HG02642 (cell line): ENCODE measurements at regions not wholly inside any gene's neighbourhood (a gene's known extent, or its start where the extent isn't known, plus 50 kb on each side); places are given as distances from the start of the nearest gene placed in this dataset.

Experiments used
- ATAC-seq: cut with Tn5 transposase; IDR thresholded peaks from one replicate; pipeline ENCODE4 v1.9.1; 2021; ENCODE audit warnings: mild to moderate bottlenecking; ENCODE audit not compliant: unreplicated experiment, poor library complexity

- no peak for ATAC-seq
Measured at GRCh38 chr10:118472415-118473304, 122.8 kb downstream of the PRLHR start.

DNA sequence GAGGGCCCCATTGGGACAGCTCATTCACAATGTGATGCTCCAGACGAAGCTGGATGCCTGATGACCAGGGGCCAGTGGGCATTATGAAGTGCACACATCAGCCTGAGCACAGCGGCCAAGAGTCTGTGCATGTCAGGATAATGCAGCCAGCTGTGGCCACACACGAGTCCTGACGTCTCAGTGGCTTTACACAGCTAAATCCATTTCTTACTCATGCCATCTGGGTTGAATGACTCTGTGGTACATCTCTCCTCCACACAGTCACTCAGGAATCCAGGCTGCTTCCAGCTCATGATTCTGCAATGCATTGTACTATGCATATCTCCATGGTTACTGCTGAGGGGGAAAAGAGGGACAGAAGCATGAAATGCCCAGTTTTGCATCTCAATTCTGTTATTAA lies 123.6 kb downstream of the PRLHR start:
- ATAC-seq = no peak

- ATAC-seq = no peak
Measured at GRCh38 chr10:118470470-118470869, 125.0 kb downstream of the PRLHR start.

DNA sequence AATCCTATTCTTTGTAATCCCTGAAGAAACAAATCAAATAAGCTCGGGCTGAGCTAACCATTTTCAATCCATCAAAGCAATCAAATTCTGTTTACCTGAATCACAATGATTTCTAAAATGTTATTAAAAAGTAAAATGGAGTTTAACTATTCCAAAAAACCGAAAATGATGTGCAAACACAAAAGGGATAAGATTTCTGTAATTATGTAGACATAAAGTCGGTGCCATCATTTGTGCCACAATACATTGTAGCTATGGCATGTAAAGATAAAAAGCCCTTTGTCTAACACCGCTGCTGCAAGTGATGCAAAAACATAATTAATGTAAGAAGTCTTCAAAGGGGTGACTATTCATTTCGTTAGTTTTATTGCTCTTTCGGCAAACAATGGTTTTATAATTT lies 125.1 kb upstream of the FAM204A start:
- no peak for ATAC-seq

DNA sequence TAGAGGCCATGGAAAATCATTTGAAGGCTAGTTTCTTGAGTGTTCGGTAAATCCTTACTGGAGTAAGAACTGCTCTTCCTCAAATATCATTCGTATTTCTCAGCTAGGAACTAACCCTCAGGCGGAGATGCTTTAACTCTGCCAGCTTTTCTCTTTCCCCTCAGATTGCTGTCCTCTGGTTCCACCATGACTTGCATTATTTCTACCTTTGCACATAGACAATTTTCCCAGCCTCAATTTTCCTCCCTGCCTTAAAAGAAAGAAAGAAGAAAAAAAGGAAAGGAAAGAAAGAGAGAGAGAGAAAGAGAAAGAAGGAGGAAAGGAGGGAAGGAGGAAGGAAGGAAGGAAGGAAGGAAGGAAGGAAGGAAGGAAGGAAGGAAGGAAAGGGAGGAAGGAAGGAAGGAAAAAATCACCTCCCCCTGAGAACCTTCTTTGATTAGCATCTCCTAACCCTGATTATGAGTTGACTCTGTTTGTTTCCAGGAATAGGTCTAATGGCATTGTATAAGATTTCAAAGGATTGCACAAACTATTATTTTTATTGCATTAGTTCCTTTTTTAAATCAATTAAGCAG lies 123.3 kb upstream of the FAM204A start:
- ATAC-seq = no peak

- ATAC-seq = no peak
Measured at GRCh38 chr10:118463740-118464139, 121.6 kb upstream of the FAM204A start.

DNA sequence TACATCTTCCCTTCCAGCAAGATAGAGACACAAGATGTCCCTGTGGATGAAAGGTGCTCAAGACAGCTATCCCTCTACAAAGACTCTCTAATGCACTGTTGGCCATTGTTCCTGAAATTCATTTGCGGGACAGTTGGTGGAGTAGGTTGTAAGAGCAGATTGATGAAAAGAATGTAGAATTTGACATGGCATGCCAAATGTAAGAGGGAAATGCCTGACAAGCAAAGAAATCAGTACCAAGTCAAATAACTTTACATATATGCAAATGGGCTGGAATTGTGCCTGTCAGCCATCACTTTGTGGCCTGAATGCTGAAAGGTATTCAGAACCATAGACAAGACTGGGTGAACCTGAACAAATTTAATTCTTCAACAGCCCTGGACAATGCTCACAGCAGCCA lies 120.3 kb upstream of the FAM204A start:
- no peak for ATAC-seq

DNA sequence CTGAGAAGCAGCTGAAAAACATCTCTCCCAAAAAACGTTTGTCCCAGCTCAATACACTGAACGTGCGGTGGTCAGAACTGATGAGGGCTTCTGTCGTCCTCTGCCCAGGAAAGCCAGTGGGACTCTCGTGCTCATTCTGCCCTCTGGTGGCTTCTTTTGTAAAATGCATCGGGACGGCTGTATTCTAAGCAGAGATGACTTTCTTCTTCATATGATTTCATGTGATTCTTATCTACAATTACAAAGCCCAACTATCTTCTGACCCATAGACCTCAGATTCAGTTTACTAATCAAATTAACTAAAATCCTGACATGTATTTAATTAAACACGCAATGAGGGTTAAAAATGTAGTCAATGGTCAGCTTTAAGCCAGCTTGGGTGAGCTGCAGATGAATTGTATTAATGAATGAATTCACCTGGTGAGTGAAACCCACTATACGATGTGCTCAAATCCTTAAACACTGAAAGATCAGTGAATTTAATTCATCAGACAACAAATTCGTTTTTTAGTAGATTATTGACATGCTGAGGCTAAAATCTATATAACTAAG lies 117.6 kb upstream of the FAM204A start:
- ATAC-seq = peak; percentile 78

DNA sequence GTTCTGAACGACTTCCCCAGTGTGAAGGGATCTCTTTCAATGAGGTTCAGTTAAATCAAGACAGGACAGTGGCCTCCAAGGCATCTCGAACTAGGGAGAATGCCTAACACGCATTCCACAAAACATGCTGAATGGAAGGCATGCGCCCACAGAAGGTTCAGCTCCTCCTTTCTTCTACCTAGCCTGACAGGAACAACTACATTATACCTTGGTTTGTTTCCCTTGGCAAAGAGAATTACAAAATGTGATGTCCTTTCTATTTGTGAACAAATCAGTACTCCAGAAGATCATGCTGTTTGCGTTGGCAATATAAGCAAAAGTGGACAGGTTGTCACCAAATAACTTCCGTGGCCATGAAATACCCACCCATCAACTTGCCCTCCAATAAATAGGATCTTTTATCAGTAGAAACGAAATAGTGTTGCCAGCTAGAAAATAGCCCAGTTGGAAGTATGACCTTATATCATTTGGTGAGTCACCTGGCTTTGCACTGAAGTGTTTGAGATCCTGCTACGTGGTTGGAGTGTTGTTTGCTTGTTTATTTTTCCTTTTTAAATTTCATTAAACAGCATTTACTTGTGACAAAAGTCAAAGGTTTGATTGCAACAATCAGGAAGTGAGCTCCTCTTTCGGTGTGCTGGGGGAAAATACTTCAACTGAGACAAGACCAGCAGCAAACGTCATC lies 117.0 kb upstream of the FAM204A start:
- no peak for ATAC-seq

GRCh38 chr10:118457824-118458428 lies 115.8 kb upstream of the FAM204A start:
- ATAC-seq = no peak

- no peak for ATAC-seq
Measured at GRCh38 chr10:118455181-118455695, 113.1 kb upstream of the FAM204A start.

DNA sequence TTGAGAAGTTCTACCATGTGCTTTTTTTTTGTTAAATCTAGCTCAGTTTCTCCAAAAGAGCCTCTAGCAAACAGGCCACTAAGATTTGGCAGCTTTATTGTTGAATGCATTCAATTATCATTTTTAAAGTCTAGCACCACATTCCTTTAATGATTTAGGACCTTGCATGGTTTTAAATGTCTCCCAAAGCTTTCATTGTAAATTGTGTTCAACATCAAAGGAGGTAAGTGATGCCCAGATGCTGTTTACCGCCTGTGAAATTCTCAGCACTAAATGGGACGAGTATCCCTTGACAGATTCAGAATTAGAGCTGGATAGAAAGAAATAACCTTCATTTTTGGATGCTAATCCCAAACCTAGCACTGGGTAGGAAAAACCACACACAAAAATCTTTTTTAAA lies 112.1 kb upstream of the FAM204A start:
- no peak for ATAC-seq

- ATAC-seq = no peak
Measured at GRCh38 chr10:118452098-118452497, 110.0 kb upstream of the FAM204A start.

DNA sequence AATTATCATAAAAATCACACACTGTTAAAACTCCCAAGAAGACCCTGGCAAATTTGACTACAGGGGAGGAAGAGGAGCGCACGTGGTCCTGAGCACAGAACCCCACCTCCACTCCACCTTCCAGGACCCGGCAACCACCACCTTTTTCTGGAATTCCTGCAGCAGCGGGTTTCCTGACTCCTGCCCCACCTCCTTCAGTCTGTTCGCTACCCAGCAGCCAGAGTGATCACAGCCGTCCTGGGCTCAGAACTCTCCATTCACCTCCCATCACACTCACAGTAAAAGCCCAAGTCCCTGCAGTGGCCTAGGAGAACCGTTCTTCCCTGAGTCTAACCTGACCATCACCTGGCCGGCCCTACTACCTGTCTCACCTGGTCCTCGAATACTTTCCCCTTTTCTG lies 107.4 kb upstream of the FAM204A start:
- ATAC-seq = no peak

- ATAC-seq = no peak
Measured at GRCh38 chr10:118448744-118449143, 106.6 kb upstream of the FAM204A start.

DNA sequence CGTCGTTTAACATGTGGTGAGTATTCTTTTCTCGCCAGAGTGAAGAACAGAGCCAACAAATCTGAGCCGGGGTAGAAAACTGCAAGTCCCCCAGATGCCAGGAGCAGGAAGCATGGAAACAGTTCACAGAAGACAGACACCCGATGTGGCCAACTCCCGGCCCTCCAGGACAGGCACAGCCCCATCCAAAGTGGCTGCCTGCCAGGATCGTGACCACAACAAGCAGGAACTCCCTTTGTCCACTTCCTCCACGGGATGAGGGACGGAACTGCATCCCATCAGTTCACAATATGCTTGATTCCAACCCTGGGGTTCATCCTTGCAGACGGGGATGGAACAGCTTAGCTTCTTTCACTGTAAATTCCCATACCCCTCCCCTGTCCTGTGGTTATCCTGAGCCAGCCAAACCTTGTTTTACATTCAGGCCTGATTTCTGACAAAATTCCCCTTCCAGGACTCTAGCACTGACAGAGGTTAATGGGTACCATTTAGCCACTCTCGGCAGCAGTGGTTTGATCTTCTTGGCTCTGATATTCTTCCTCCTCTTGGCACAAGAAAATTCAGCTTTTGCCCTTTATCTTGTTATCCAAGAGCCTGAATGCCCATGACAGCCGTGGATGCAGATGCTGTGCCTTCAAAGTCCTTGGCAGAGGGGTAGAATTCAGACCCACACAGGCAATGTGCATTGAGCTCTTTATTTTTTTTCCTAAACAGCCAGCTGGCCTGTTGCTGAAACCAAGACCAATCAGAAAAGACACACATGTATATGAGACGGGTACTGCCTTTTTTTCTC lies 105.5 kb upstream of the FAM204A start:
- no peak for ATAC-seq

GRCh38 chr10:118445535-118445934 lies 103.4 kb upstream of the FAM204A start:
- no peak for ATAC-seq

- no peak for ATAC-seq
Measured at GRCh38 chr10:118444069-118444468, 101.9 kb upstream of the FAM204A start.

DNA sequence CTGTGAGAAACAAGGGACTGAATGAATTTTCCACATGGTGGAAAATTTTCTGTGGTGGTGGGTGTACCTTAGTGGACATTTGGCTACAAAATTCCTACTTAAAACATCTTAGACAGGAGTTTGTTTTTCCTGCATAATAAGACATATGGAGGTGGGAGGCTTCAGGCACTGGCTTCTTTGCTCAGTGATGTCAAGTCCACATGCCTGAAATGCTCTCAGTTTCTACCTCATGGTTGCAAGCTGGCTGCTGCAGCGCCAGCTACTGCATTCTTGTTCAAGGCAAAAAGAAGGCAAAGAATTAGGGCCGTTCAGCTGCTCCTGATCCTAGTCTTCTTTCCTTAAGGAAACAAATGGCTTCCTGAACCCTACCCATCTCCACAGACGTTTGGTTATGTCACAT lies 99.9 kb upstream of the FAM204A start:
- ATAC-seq = no peak

DNA sequence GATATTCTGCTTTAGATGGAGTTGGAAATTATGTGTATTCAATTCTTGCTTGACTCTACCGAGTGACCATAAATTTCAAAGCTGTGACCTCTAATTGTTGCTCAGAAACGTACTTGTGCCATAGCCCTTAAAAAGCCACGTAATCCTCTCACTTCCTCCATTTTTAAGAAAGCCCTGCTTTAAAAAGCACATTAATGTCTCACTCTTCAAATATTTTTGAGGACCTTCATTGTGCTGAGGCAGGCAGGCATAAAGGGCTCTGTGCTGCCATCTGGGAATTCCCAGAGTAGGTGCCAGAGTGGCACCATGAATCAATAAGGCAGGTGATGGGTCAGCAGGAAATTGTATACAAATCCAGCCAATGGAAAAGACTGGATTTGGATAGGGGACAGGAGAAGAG lies 97.7 kb upstream of the FAM204A start:
- no peak for ATAC-seq
